ENCODE measurements at regions not wholly inside any gene's neighbourhood (a gene's known extent, or its start where the extent isn't known, plus 50 kb on each side); places are given as distances from the start of the nearest gene placed in this dataset.

DNA sequence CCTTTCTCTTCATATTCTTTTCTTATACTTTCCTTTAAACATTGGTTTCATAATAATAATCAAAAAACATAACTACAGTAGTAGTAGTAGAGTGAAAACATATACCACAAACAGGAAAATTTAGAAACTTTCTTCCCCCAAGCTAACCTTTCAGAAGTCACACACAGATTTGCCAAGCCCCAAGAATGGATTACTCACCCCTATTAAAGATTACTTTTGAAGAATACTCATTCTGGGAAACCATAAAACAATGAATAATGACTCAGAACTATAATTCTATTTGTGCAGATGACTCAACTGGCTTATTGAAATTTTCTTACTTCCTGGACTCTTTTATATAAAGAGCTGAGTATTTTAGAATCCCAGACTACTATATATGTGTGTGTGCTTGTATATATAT lies 119.4 kb upstream of the GJE1 start:
- Histone ChIP-seq H3K9ac (no peak overlapping the region), H3K4me3 (no peak overlapping the region), H3K27me3 (replicated peaks; ENCODE audit: insufficient read depth) (no peaks in the 10 kb centered on the region), H3K4me2 (ENCODE audit: unreplicated experiment) (peak overlapping the region; percentile 99), H3K4me1 (ENCODE audit: insufficient read depth) (peaks cover 51% of the 10 kb centered on the region), H3K9me3 (ENCODE audit: low read depth) (no peaks in the 10 kb centered on the region), H4K20me1 (ENCODE audit: insufficient read depth) (no peaks in the 10 kb centered on the region), H3K9me2 (ENCODE audit: insufficient read depth) (no peaks in the 10 kb centered on the region), H3K36me3 (ENCODE audit: low read depth) (no peaks in the 10 kb centered on the region; the same call in 1 of the 2 replicates), H2AFZ (no peak overlapping the region), H3K27ac (peak overlapping the region; percentile 49), H3F3A (ENCODE audit: insufficient read depth) (peaks cover 40% of the 10 kb centered on the region), H3K79me2 (ENCODE audit: insufficient read depth) (no peaks in the 10 kb centered on the region)
- DNase-seq: peak; percentile 95
- TF ChIP-seq EZH2phosphoT487 (IDR thresholded peaks at IDR 0.05; ENCODE audit: insufficient read depth, low read depth) (0 out of 2 replicates have a peak, but pooled peaks have one; percentile 79), EZH2 (IDR thresholded peaks at IDR 0.05; ENCODE audit: insufficient read depth, poor library complexity, severe bottlenecking) (no peak)
- in situ Hi-C loops (cut with MboI): no loop called here

DNA sequence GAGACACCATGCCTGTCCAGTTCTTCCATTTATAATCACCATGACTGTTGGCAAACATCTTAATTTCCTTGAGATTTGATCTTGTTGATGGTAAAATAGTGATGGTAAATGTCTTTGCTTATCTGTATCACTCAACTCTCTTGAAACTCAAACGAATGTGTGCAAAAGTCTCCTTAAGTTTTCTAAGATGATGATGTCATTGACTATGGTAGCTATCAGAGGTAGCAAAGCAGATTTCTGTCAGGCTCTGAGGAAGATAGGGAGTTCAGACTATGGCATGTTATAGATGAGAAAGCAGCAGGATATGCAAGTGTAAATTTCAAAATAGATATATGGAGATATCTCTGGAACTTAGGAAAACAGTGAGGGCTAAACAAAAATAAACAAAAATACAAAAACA lies 121.0 kb upstream of the GJE1 start:
- Histone ChIP-seq H3F3A (ENCODE audit: insufficient read depth) (peaks cover 40% of the 10 kb centered on the region), H3K9me3 (ENCODE audit: low read depth) (no peaks in the 10 kb centered on the region), H3K4me3 (no peak overlapping the region), H3K9ac (no peak overlapping the region), H3K4me2 (ENCODE audit: unreplicated experiment) (no peak overlapping the region), H3K79me2 (ENCODE audit: insufficient read depth) (no peaks in the 10 kb centered on the region), H4K20me1 (ENCODE audit: insufficient read depth) (no peaks in the 10 kb centered on the region), H3K27me3 (replicated peaks; ENCODE audit: insufficient read depth) (no peaks in the 10 kb centered on the region), H2AFZ (no peak overlapping the region), H3K36me3 (ENCODE audit: low read depth) (no peaks in the 10 kb centered on the region; the same call in 1 of the 2 replicates), H3K9me2 (ENCODE audit: insufficient read depth) (no peaks in the 10 kb centered on the region), H3K27ac (no peak overlapping the region), H3K4me1 (ENCODE audit: insufficient read depth) (peaks cover 51% of the 10 kb centered on the region)
- 96 to 97% methylated on average over 1 of the region's 1 CpG for WGBS, 2 experiments (ENCODE audit: low coverage in 1 of 2, low lambda C conversion rate in 2 of 2, missing lambda C conversion rate in 2 of 2)
- no peak for DNase-seq
- no peak for TF ChIP-seq EZH2phosphoT487 (IDR thresholded peaks at IDR 0.05; ENCODE audit: insufficient read depth, low read depth)
- no peak for TF ChIP-seq EZH2 (IDR thresholded peaks at IDR 0.05; ENCODE audit: insufficient read depth, poor library complexity, severe bottlenecking)
- in situ Hi-C loops (cut with MboI): no loop called here

DNA sequence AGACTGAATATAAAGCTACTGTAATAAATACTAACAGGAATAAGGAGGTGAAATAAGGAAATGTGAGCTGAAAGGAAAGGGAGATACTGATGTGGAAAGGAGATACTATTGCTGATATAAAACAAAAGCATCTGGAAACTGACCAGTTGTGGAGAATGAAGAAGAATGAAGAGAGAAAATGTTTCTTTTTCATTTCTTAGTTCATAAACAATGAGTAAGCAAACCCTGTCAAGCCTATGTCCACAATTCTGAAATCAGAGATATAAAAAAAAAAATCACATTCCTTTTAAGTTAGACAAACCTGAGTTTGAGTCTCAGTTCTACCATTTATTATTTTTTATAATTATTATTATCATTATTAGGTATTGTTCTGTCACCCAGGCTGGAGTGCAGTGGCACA lies 121.6 kb upstream of the GJE1 start:
- Histone ChIP-seq H3K9ac (peak overlapping the region; percentile 34; the same call in 1 of the 2 replicates), H3K36me3 (ENCODE audit: low read depth) (no peaks in the 10 kb centered on the region; the same call in 1 of the 2 replicates), H3K9me3 (ENCODE audit: low read depth) (no peaks in the 10 kb centered on the region), H3K27ac (peak overlapping the region; percentile 57), H3F3A (ENCODE audit: insufficient read depth) (peaks cover 40% of the 10 kb centered on the region), H3K79me2 (ENCODE audit: insufficient read depth) (no peaks in the 10 kb centered on the region), H3K4me2 (ENCODE audit: unreplicated experiment) (peak overlapping the region; percentile 42), H3K4me3 (peak overlapping the region; percentile 41; the same call in 1 of the 2 replicates), H3K4me1 (ENCODE audit: insufficient read depth) (peaks cover 51% of the 10 kb centered on the region), H3K27me3 (replicated peaks; ENCODE audit: insufficient read depth) (no peaks in the 10 kb centered on the region), H4K20me1 (ENCODE audit: insufficient read depth) (no peaks in the 10 kb centered on the region), H2AFZ (peak overlapping the region; percentile 26; the same call in 1 of the 2 replicates), H3K9me2 (ENCODE audit: insufficient read depth) (no peaks in the 10 kb centered on the region)
- TF ChIP-seq EZH2 (IDR thresholded peaks at IDR 0.05; ENCODE audit: insufficient read depth, poor library complexity, severe bottlenecking): no peak
- no peak for TF ChIP-seq EZH2phosphoT487 (IDR thresholded peaks at IDR 0.05; ENCODE audit: insufficient read depth, low read depth)
- in situ Hi-C loops (cut with MboI): no loop called here
- DNase-seq: peak; percentile 51

DNA sequence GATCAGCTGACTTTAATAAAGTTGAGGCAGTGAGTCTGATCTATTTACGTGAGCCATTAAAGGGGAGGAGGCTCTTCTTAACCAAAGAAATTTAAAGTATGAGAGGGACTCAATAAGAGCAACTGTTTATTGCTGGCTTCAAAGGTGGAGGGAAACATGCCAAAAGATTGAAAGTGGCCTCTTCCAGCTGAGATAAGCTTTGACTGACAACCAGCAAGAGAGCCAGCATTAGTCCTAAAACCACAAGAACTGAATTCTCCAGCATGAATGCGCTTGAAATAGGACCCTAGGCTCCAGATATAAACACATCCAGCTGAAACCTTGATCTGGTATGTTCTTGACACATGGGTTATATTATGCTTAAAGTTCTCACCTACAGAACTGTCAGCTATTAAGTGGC lies 123.1 kb upstream of the GJE1 start:
- Histone ChIP-seq H3K79me2 (ENCODE audit: insufficient read depth) (no peaks in the 10 kb centered on the region), H3K36me3 (ENCODE audit: low read depth) (no peaks in the 10 kb centered on the region; the same call in 1 of the 2 replicates), H3K4me1 (ENCODE audit: insufficient read depth) (peaks cover 42% of the 10 kb centered on the region), H3K9me2 (ENCODE audit: insufficient read depth) (no peaks in the 10 kb centered on the region), H3F3A (ENCODE audit: insufficient read depth) (peaks cover 31% of the 10 kb centered on the region), H3K4me2 (ENCODE audit: unreplicated experiment) (no peak overlapping the region), H3K4me3 (no peak overlapping the region), H3K9me3 (ENCODE audit: low read depth) (no peaks in the 10 kb centered on the region), H3K9ac (no peak overlapping the region), H2AFZ (no peak overlapping the region), H4K20me1 (ENCODE audit: insufficient read depth) (no peaks in the 10 kb centered on the region), H3K27ac (no peak overlapping the region), H3K27me3 (replicated peaks; ENCODE audit: insufficient read depth) (no peaks in the 10 kb centered on the region)
- no peak for DNase-seq
- in situ Hi-C loops (cut with MboI): no loop called here
- TF ChIP-seq EZH2phosphoT487 (IDR thresholded peaks at IDR 0.05; ENCODE audit: insufficient read depth, low read depth) (no peak), EZH2 (IDR thresholded peaks at IDR 0.05; ENCODE audit: insufficient read depth, poor library complexity, severe bottlenecking) (no peak)
- whole genome bisulfite sequencing, 2 experiments (ENCODE audit: low coverage in 1 of 2, low lambda C conversion rate in 2 of 2, missing lambda C conversion rate in 2 of 2): 71 to 85% methylated on average over 2 of the region's 2 CpGs

DNA sequence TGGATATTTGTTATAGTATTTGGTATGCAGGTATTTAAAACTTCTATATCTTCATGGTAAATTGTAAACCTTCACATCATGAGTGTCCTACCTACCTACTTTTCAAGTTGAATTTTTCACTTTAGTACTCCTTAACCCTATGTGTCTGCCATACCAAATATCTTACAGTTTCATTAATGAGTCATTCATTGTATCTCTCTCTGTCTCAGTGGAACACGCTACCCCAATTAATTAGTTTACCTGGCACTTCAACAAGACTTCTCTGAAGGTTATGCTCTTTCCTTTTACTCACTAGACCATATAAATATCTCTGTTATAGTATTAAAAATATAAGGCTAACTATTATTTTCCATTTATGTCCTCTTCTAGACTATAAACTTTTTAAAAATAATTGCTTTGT lies 123.9 kb upstream of the GJE1 start:
- 69% methylated on average over 1 of the region's 1 CpG for WGBS, 2 experiments (ENCODE audit: low coverage in 1 of 2, low lambda C conversion rate in 2 of 2, missing lambda C conversion rate in 2 of 2)
- H4K20me1 ChIP-seq (ENCODE audit: insufficient read depth): no peaks in the 10 kb centered on the region
- H3K79me2 ChIP-seq (ENCODE audit: insufficient read depth): no peaks in the 10 kb centered on the region
- H3K9me2 ChIP-seq (ENCODE audit: insufficient read depth): no peaks in the 10 kb centered on the region
- DNase-seq: no peak
- H2AFZ ChIP-seq: no peak overlapping the region
- H3K4me2 ChIP-seq (ENCODE audit: unreplicated experiment): no peak overlapping the region
- H3F3A ChIP-seq (ENCODE audit: insufficient read depth): peaks cover 24% of the 10 kb centered on the region
- no peaks in the 10 kb centered on the region; the same call in 1 of the 2 replicates for H3K36me3 ChIP-seq (ENCODE audit: low read depth)
- TF ChIP-seq EZH2phosphoT487 (IDR thresholded peaks at IDR 0.05; ENCODE audit: insufficient read depth, low read depth) (no peak), EZH2 (IDR thresholded peaks at IDR 0.05; ENCODE audit: insufficient read depth, poor library complexity, severe bottlenecking) (no peak)
- no peak overlapping the region for H3K27ac ChIP-seq
- H3K27me3 ChIP-seq (replicated peaks; ENCODE audit: insufficient read depth): no peaks in the 10 kb centered on the region
- in situ Hi-C loops (cut with MboI): no loop called here
- no peak overlapping the region for H3K9ac ChIP-seq
- H3K4me3 ChIP-seq: no peak overlapping the region
- no peaks in the 10 kb centered on the region for H3K9me3 ChIP-seq (ENCODE audit: low read depth)
- peaks cover 36% of the 10 kb centered on the region for H3K4me1 ChIP-seq (ENCODE audit: insufficient read depth)

Measured in GM23248 (cell line).